GM19397 (cell line): ENCODE measurements at regions not wholly inside any gene's neighbourhood (a gene's known extent, or its start where the extent isn't known, plus 50 kb on each side); places are given as distances from the start of the nearest gene placed in this dataset.

Source experiments
- ATAC-seq: cut with Tn5 transposase; IDR thresholded peaks from one replicate; pipeline ENCODE4 v1.9.1; 2021; ENCODE audit warnings: mild to moderate bottlenecking, moderate library complexity; ENCODE audit not compliant: unreplicated experiment

- ATAC-seq: no peak
Measured at GRCh38 chr6:45714006-45714730, 301.5 kb downstream of the CLIC5 start.
